Heart left ventricle (tissue), 16 donors: ENCODE measurements at regions not wholly inside any gene's neighbourhood (a gene's known extent, or its start where the extent isn't known, plus 50 kb on each side); places are given as distances from the start of the nearest gene placed in this dataset.

Experiments
- ATAC-seq, 4 donors: fragments of 200-7000 bp; cut with Tn5 transposase; one replicate each; pipeline ENCODE4 v1.9.1; 2020 to 2022; ENCODE audit warnings: moderate library complexity in 4 of 4, mild to moderate bottlenecking in 3 of 4, moderate number of reproducible peaks in 1 of 4
- DNase-seq, 5 donors: peaks; one replicate each; pipeline ENCODE4 v3.0.0-alpha.2; 2020
- H3K27ac ChIP-seq, 12 donors: fragments of 200-600 bp; sonication (generic) in 4 of 12; one replicate each; pipeline versions ENCODE4 v1.5.0 to v1.8.0; 2016 to 2022; ENCODE audit warnings: mild to moderate bottlenecking in 2 of 12
- H3K27me3 ChIP-seq, 9 donors: fragments of 200-600 bp; sonication (generic) in 2 of 9; one replicate each; pipeline versions ENCODE4 v1.5.1 to v1.8.0; 2016 to 2022; ENCODE audit warnings: mild to moderate bottlenecking in 3 of 9
- H3K36me3 ChIP-seq, 9 donors: fragments of 200-600 bp; sonication (generic) in 2 of 9; one replicate each; pipeline versions ENCODE4 v1.5.0 to v1.8.0; 2018 to 2022; ENCODE audit warnings: mild to moderate bottlenecking in 2 of 9
- H3K4me1 ChIP-seq, 12 donors: fragments of 200-600 bp; sonication (generic) in 4 of 12; one replicate each; pipeline versions ENCODE4 v1.5.0 to v1.8.0; 2016 to 2022; ENCODE audit warnings: mild to moderate bottlenecking in 3 of 12
- H3K4me3 ChIP-seq, 12 donors: fragments of 200-600 bp; sonication (generic) in 4 of 12; one replicate each; pipeline versions ENCODE4 v1.5.0 to v1.8.0; 2017 to 2022; ENCODE audit warnings: mild to moderate bottlenecking in 9 of 12, moderate library complexity in 4 of 12
- H3K9me3 ChIP-seq, 12 donors: fragments of 200-600 bp; sonication (generic) in 4 of 12; one replicate each; pipeline versions ENCODE4 v1.5.0 to v1.8.0; 2016 to 2022; ENCODE audit warnings: mild to moderate bottlenecking in 1 of 12
- POLR2A ChIP-seq, 2 donors: fragments of 450-650 bp; IDR thresholded peaks; one replicate each; pipeline ENCODE4 v1.6.1; 2017; ENCODE audit warnings: antibody characterized with exemption in 2 of 2, mild to moderate bottlenecking in 2 of 2, moderate library complexity in 2 of 2
- WGBS, 4 donors: extraction: QIAGEN DNeasy Blood & Tissue Kit in 2 of 4; methylation state at CpG; one replicate each; pipeline versions ENCODE4 v1.1.5 to v1.1.7; 2013 to 2018; 5-methylcytosine and 5-hydroxymethylcytosine counted together
- intact Hi-C, 10 donors: fragments of 100-400 bp; cut with DNase I; formaldehyde crosslinking; loops; one replicate each; pipeline versions ENCODE4 v1.11.1 to v1.14.2; 2022
- TF ChIP-seq, protein P1 (sequence below), 12 donors: fragments of 200-600 bp; sonication (generic) in 4 of 12; IDR thresholded peaks; one replicate each; pipeline versions ENCODE4 v1.5.0 to v1.8.0; 2018 to 2022; ENCODE audit warnings: antibody characterized with exemption in 12 of 12, mild to moderate bottlenecking in 5 of 12
- donor health status: ischemic (EF 13 %, LVEDD 7.1; RV severe dilation, severe dysfunction).
- donor health status: healthy with polysubstance abuse.
- donor health status: DM: no; HTN: yes; CAD: no.
- donor health status: DM: no; HTN: no; CAD: no.
- donor health status: ischemic (EF 25% LVEDD 6.9; RV normal size, moderate dysfunction).
- donor health status: ischemic (EF 25% LVEDD 5.7; RV mildly dilated, moderate dysfunction).
- donor health status: healthy.
- donor health status: DM: yes; HTN: yes; CAD: no.
- donor health status: ischemic (EF 35%, LVEDD 5.7; RV mildly dilated, moderate dysfunction).
- donor health status: nonischemic (EF 11% LVEDD 7.7; RV severe dilation, severe dysfunction).
- donor health status: DM: yes; HTN: yes; CAD: no.
- donor health status: PGD.
- donor health status: ischemic (EF 29% LVEDD 5.4; RV normal size, mild dysfunction).
- donor health status: nonischemic (EF 23%, LVEDD 6.1; RV moderate dilation, normal function).

DNA sequence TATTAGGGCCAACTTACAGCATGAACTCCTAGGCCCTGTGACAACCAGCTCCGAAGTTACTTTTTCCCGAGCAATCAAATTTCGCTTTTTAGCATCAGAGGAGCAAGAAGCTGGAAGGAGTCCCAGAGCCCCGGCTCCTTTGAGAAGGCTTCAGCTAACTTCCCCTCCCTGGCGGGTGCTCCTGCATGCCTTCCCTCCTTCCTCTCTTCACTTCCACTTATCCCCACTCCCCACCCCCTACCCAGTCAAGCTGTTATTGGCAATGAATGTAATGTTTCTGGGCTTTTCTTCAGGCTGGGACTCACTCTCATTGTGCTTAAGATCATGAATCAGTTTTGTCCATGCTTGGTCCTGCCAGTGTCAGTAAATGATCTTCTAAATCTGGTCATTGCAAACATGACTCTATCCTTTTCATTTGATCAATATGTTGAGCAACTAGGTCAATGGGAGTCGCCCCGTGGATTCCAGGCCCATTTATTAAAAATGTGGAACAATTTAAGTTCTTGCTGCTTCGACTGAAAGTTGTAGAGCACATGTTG, 94.5 kb upstream of the TSPAN2 start:
- DNase-seq (peak in 2 of 5 donors; percentile 30 to 61), ATAC-seq (no peak)
- H3K9me3 ChIP-seq: no peaks in the 10 kb centered on the region
- H3K27me3 ChIP-seq: no peaks in the 10 kb centered on the region
- H3K4me3 ChIP-seq: no peak overlapping the region
- no peaks in the 10 kb centered on the region for H3K36me3 ChIP-seq
- peaks cover 4 to 40% (median 17%) of the 10 kb centered on the region in 12 donors for H3K4me1 ChIP-seq
- H3K27ac ChIP-seq: peak overlapping the region; percentile 79 to 96 (median 88)
- TF ChIP-seq, protein P1, sequence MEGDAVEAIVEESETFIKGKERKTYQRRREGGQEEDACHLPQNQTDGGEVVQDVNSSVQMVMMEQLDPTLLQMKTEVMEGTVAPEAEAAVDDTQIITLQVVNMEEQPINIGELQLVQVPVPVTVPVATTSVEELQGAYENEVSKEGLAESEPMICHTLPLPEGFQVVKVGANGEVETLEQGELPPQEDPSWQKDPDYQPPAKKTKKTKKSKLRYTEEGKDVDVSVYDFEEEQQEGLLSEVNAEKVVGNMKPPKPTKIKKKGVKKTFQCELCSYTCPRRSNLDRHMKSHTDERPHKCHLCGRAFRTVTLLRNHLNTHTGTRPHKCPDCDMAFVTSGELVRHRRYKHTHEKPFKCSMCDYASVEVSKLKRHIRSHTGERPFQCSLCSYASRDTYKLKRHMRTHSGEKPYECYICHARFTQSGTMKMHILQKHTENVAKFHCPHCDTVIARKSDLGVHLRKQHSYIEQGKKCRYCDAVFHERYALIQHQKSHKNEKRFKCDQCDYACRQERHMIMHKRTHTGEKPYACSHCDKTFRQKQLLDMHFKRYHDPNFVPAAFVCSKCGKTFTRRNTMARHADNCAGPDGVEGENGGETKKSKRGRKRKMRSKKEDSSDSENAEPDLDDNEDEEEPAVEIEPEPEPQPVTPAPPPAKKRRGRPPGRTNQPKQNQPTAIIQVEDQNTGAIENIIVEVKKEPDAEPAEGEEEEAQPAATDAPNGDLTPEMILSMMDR (IDR thresholded peaks at IDR 0.05): no peak
- no peak for TF ChIP-seq POLR2A (IDR thresholded peaks at IDR 0.05)
- intact Hi-C loops: loop anchor here in 1 of 10 donors (2.0 kb wide), 1 partner anchor 67 kb away; no protein-coding TSS in a partner anchor
- WGBS, 4 donors: 46 to 65% (median 53%) methylated on average over 8 of the region's 8 CpGs

GRCh38 chr1:115183158-115183557, 93.9 kb upstream of the TSPAN2 start:
- TF ChIP-seq, protein P1 (IDR thresholded peaks at IDR 0.05): no peak
- no peak for TF ChIP-seq POLR2A (IDR thresholded peaks at IDR 0.05)
- Histone ChIP-seq H3K27me3 (no peaks in the 10 kb centered on the region), H3K36me3 (no peaks in the 10 kb centered on the region), H3K4me1 (peaks cover 4 to 40% (median 17%) of the 10 kb centered on the region in 12 donors), H3K27ac (peak overlapping the region in 11 of 12 donors; percentile 79 to 96 (median 87)), H3K9me3 (no peaks in the 10 kb centered on the region), H3K4me3 (no peak overlapping the region)
- no peak for ATAC-seq
- DNase-seq: no peak
- 84 to 90% (median 87%) methylated on average over 6 of the region's 6 CpGs for whole genome bisulfite sequencing, 4 donors
- intact Hi-C loops: no loop called here

DNA sequence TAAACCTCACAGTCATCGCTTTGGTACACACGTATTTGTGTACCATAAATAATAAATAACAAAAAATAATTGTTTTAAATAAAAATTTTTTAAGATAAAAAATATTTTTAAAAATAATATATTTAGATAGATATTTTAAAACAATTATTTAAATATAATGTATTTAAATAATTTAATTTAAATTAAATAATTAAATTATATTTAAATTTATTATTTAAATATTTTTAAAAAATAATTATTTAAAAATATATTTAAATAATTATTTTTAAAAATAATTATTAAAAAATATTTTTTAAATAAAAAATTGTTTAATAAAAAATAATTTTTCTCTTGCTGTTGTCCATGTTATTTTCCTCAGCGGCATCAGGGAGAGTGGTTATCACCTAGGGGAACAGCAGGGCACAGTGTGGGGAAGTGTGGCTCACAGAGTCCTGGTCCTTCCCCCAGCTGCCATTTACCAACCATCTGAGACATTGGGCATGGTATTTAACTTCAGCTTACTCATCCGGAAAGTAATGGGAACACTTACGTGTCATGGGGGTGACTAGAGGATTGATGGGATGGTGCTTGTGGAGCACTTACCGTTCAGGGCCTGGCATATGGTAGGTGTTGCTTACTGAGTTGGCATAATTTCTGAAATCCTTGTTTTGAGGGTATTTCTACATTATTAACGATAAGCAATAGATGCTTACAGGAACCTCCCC, 92.9 kb upstream of the TSPAN2 start:
- Histone ChIP-seq H3K4me3 (no peak overlapping the region), H3K9me3 (no peaks in the 10 kb centered on the region), H3K36me3 (no peaks in the 10 kb centered on the region), H3K27me3 (no peaks in the 10 kb centered on the region), H3K27ac (peak overlapping the region in 4 of 12 donors; percentile 79 to 95 (median 88)), H3K4me1 (peaks cover 4 to 36% (median 17%) of the 10 kb centered on the region in 12 donors)
- no peak for TF ChIP-seq POLR2A (IDR thresholded peaks at IDR 0.05)
- TF ChIP-seq, protein P1 (IDR thresholded peaks at IDR 0.05): no peak
- DNase-seq: no peak
- no peak for ATAC-seq
- WGBS, 4 donors: 84 to 97% (median 92%) methylated on average over 7 of the region's 7 CpGs
- intact Hi-C loops: no loop called here

DNA sequence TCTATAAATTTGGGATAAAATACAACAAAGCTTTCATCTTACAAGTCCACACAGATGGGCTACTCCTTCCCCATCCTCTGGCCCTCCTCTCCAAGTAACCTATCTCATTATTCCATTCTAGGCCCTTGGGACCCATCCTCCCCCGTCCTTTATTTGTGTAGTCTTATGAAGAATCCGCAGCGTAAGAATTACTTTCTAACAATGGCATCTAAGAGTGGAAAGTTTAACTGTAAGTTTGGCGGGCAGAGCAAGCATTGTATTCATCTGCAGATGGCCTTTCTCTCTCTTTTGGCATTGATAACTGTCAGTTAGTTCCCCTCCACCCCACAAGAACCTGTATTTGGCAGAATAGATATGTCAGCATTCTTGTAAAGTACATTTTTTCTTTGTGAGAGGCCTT, 91.9 kb upstream of the TSPAN2 start:
- no peak overlapping the region for H3K4me3 ChIP-seq
- H3K27ac ChIP-seq: no peak overlapping the region
- H3K9me3 ChIP-seq: no peaks in the 10 kb centered on the region
- intact Hi-C loops: no loop called here
- TF ChIP-seq POLR2A (IDR thresholded peaks at IDR 0.05): no peak
- TF ChIP-seq, protein P1 (IDR thresholded peaks at IDR 0.05): no peak
- H3K4me1 ChIP-seq: peaks cover 4 to 34% (median 15%) of the 10 kb centered on the region in 12 donors
- WGBS, 4 donors: 72 to 82% (median 78%) methylated on average over 4 of the region's 4 CpGs
- no peaks in the 10 kb centered on the region for H3K36me3 ChIP-seq
- no peaks in the 10 kb centered on the region for H3K27me3 ChIP-seq
- no peak for DNase-seq
- no peak for ATAC-seq
